Ascending aorta (tissue), 2 donors: ENCODE measurements at regions not wholly inside any gene's neighbourhood (a gene's known extent, or its start where the extent isn't known, plus 50 kb on each side); places are given as distances from the start of the nearest gene placed in this dataset.
A peak's percentile ranks its signal among the peaks of the same experiment; 100 is the strongest.

Experiments
- DNase-seq, 2 donors: peaks; one replicate each; pipeline ENCODE4 v3.0.0-alpha.2; 2019; ENCODE audit warnings: low spot score in 2 of 2
- H3K27ac ChIP-seq, 2 donors: fragments of 200-600 bp; sonication (generic); one replicate each; pipeline ENCODE4 v1.5.1; 2016 to 2017; ENCODE audit warnings: mild to moderate bottlenecking in 1 of 2
- H3K27me3 ChIP-seq: fragments of 200-600 bp; sonication (generic); one replicate; pipeline ENCODE4 v1.5.1; 2017
- H3K36me3 ChIP-seq, 2 donors: fragments of 200-600 bp; sonication (generic); one replicate each; pipeline ENCODE4 v1.5.1; 2016
- H3K4me1 ChIP-seq, 2 donors: fragments of 200-600 bp; sonication (generic); one replicate each; pipeline ENCODE4 v1.5.1; 2016 to 2017; ENCODE audit warnings: mild to moderate bottlenecking in 1 of 2
- H3K4me3 ChIP-seq, 2 donors: fragments of 200-600 bp; sonication (generic); one replicate each; pipeline ENCODE4 v1.5.1; 2016 to 2017; ENCODE audit warnings: mild to moderate bottlenecking in 1 of 2
- H3K9me3 ChIP-seq, 2 donors: fragments of 200-600 bp; sonication (generic); one replicate each; pipeline ENCODE4 v1.5.1; 2016
- CTCF ChIP-seq, 3 experiments: fragments of 200-600 bp in 2 of 3; fragments of 450-650 bp in 1 of 3; sonication (generic) in 2 of 3; IDR thresholded peaks; one replicate each; pipeline ENCODE4 v1.5.1; 2016 to 2019; ENCODE audit warnings: antibody characterized with exemption in 3 of 3, mild to moderate bottlenecking in 1 of 3, moderate library complexity in 1 of 3
- intact Hi-C: fragments of 100-400 bp; cut with DNase I; formaldehyde crosslinking; loops from one replicate; pipeline ENCODE4 v1.15.1; 2023

GRCh38 chr9:81499021-81499454, 190.3 kb downstream of the TLE1 start:
- intact Hi-C loops, result loop anchor here (1.0 to 10.0 kb wide), 6 partner anchors 113 to 414 kb away; partner anchors contain the start of gene TLE1

GRCh38 chr9:81498576-81498975, 190.8 kb downstream of the TLE1 start:
- H3K27me3 ChIP-seq, result no peaks in the 10 kb centered on the region
- intact Hi-C loops, result loop anchor here (5.0 to 10.0 kb wide), 5 partner anchors 114 to 414 kb away; no protein-coding TSS in a partner anchor

More at GRCh38 chr9:81499021-81499454, 190.3 kb downstream of the TLE1 start:
- H3K36me3 ChIP-seq, result no peaks in the 10 kb centered on the region
- peak in 1 of 2 donors; percentile 78 for DNase-seq
- TF ChIP-seq CTCF (IDR thresholded peaks at IDR 0.05), result no peak
- H3K27me3 ChIP-seq, result no peaks in the 10 kb centered on the region
- peaks cover 5 to 15% of the 10 kb centered on the region in 2 donors for H3K4me1 ChIP-seq
- peak overlapping the region; percentile 69 to 82 for H3K27ac ChIP-seq
- H3K9me3 ChIP-seq, result no peaks in the 10 kb centered on the region
- peak overlapping the region; percentile 17 to 29 for H3K4me3 ChIP-seq

GRCh38 chr9:81497091-81497490, 192.3 kb downstream of the TLE1 start:
- no peak for TF ChIP-seq CTCF (IDR thresholded peaks at IDR 0.05)
- Histone ChIP-seq H3K27me3 (no peaks in the 10 kb centered on the region), H3K36me3 (no peaks in the 10 kb centered on the region), H3K27ac (no peak overlapping the region), H3K9me3 (no peaks in the 10 kb centered on the region), H3K4me3 (no peak overlapping the region), H3K4me1 (peaks cover 5 to 19% of the 10 kb centered on the region in 2 donors)
- intact Hi-C loops, result loop anchor here (5.0 to 10.0 kb wide), 5 partner anchors 115 to 412 kb away; no protein-coding TSS in a partner anchor
- no peak for DNase-seq

More at GRCh38 chr9:81498576-81498975, 190.8 kb downstream of the TLE1 start:
- Histone ChIP-seq H3K9me3 (no peaks in the 10 kb centered on the region), H3K4me1 (peaks cover 5 to 15% of the 10 kb centered on the region in 2 donors), H3K36me3 (no peaks in the 10 kb centered on the region), H3K27ac (peak overlapping the region; percentile 63 to 69), H3K4me3 (peak overlapping the region; percentile 17 to 29)
- DNase-seq, result no peak
- no peak for TF ChIP-seq CTCF (IDR thresholded peaks at IDR 0.05)

GRCh38 chr9:81492710-81493447, 196.5 kb downstream of the TLE1 start:
- Histone ChIP-seq H3K27ac (no peak overlapping the region), H3K36me3 (no peaks in the 10 kb centered on the region), H3K4me3 (no peak overlapping the region), H3K9me3 (no peaks in the 10 kb centered on the region), H3K27me3 (no peaks in the 10 kb centered on the region), H3K4me1 (peaks cover 0 to 16% of the 10 kb centered on the region in 2 donors)
- intact Hi-C loops, result loop anchor here (5.0 to 10.0 kb wide), 4 partner anchors 94 to 408 kb away; no protein-coding TSS in a partner anchor
- no peak for TF ChIP-seq CTCF (IDR thresholded peaks at IDR 0.05)
- no peak for DNase-seq

- peaks cover 0 to 2% of the 10 kb centered on the region in 2 donors for H3K9me3 ChIP-seq
- H3K4me3 ChIP-seq, result no peak overlapping the region
- TF ChIP-seq CTCF (IDR thresholded peaks at IDR 0.05), result no peak
- peak overlapping the region; percentile 39 to 57 for H3K27ac ChIP-seq
- H3K27me3 ChIP-seq, result no peaks in the 10 kb centered on the region
- intact Hi-C loops, result loop anchor here (5.0 to 10.0 kb wide), 4 partner anchors 97 to 406 kb away; no protein-coding TSS in a partner anchor
- no peaks in the 10 kb centered on the region for H3K36me3 ChIP-seq
- peak in 1 of 2 donors; percentile 69 for DNase-seq
- peaks cover 0 to 16% of the 10 kb centered on the region in 2 donors for H3K4me1 ChIP-seq
Observed at GRCh38 chr9:81490605-81491331, 198.6 kb downstream of the TLE1 start.
